GM06990 (cell line): ENCODE measurements at regions not wholly inside any gene's neighbourhood (a gene's known extent, or its start where the extent isn't known, plus 50 kb on each side); places are given as distances from the start of the nearest gene placed in this dataset.
A peak's percentile ranks its signal among the peaks of the same experiment; 100 is the strongest.

Experiments
- DNase-seq: peaks from one replicate; pipeline ENCODE4 v3.0.0-alpha.2; 2011; ENCODE audit not compliant: insufficient read length; ENCODE audit errors: extremely low read depth
- H3K27me3 ChIP-seq: replicated peaks from 2 replicates; pipeline ENCODE4 v1.6.0; 2011; ENCODE audit warnings: low read length; ENCODE audit not compliant: control insufficient read depth, insufficient read depth
- H3K36me3 ChIP-seq: 2 replicates; pipeline ENCODE4 v1.5.1; 2011; ENCODE audit warnings: low read length; ENCODE audit not compliant: control insufficient read depth, insufficient read depth
- H3K4me3 ChIP-seq: replicated peaks from 2 replicates; pipeline ENCODE4 v1.5.1; 2011; ENCODE audit warnings: low read depth, mild to moderate bottlenecking, control low read depth, low read length
- TF ChIP-seq, protein P1 (sequence below): IDR thresholded peaks from 2 replicates; pipeline ENCODE4 v1.5.1; 2011; ENCODE audit warnings: low read length, control low read depth, mild to moderate bottlenecking, inconsistent platforms; ENCODE audit not compliant: insufficient read depth, poor library complexity, severe bottlenecking

DNA sequence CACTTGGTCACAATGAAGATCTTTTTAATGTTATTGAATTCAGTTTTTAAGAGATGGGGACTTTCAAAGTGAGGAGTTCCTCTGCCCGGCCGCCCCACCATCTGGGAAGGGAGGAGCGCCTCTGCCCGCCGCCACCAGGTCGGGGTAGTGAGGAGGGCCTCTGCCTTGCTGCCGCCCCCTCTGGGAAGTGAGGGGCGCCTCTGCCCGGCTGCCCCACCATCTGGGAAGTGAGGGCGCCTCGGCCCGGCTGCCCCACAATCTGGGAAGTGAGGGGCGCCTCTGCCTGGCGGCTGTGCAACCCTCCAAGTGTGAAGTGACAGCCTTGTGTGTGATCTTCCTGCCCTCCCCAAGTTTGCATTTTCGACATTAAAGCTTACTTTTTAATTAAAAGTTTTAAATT lies 899.3 kb downstream of the TRIB2 start:
- DNase-seq, result no peak
- TF ChIP-seq, protein P1, sequence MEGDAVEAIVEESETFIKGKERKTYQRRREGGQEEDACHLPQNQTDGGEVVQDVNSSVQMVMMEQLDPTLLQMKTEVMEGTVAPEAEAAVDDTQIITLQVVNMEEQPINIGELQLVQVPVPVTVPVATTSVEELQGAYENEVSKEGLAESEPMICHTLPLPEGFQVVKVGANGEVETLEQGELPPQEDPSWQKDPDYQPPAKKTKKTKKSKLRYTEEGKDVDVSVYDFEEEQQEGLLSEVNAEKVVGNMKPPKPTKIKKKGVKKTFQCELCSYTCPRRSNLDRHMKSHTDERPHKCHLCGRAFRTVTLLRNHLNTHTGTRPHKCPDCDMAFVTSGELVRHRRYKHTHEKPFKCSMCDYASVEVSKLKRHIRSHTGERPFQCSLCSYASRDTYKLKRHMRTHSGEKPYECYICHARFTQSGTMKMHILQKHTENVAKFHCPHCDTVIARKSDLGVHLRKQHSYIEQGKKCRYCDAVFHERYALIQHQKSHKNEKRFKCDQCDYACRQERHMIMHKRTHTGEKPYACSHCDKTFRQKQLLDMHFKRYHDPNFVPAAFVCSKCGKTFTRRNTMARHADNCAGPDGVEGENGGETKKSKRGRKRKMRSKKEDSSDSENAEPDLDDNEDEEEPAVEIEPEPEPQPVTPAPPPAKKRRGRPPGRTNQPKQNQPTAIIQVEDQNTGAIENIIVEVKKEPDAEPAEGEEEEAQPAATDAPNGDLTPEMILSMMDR, result no peak
- H3K27me3 ChIP-seq, result no peaks in the 10 kb centered on the region

DNA sequence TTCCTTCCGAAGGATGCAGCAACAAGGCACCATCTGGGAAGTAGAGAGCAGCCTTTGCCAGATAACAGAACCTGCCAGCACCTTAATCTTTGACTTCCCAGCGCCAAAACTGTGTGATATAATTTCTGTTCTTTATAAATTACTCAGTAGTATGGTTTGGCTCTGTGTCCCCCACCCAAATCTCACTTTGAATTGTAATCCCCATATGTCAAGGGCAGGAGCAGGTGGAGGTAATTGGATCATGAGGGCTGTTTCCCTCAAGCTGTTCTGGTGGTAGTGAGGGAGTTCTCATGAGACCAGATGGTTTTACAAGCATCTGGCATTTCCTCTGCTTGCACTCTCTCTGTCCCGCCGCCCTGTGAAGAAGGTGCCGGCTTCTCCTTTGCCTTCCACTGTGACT lies 899.9 kb downstream of the TRIB2 start:
- TF ChIP-seq, protein P1, result no peak
- Histone ChIP-seq H3K4me3 (no peak overlapping the region), H3K36me3 (no peaks in the 10 kb centered on the region), H3K27me3 (no peaks in the 10 kb centered on the region)
- no peak for DNase-seq

More for the DNA sequence above, 899.3 kb downstream of the TRIB2 start:
- Histone ChIP-seq H3K4me3 (no peak overlapping the region), H3K36me3 (no peaks in the 10 kb centered on the region)

DNA sequence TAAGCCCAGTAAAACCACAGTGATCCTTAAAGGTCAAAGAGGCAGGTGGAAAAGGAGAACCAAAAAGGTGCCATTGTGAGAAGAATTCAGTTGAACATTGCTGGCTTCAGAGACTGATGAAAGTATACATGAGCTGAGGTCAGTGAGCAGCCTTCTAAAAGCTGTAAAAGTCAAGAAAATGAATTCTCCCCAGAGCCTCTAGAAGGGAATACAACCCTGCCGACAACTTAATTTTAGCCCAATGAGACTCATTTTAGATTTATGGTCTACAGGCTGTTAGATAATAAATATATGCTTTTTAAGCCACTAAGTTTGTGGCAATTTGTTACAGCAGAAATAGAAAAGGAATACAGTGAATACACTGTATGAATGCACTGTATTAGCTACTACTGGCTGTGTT lies 911.4 kb downstream of the TRIB2 start:
- Histone ChIP-seq H3K27me3 (no peaks in the 10 kb centered on the region), H3K36me3 (no peaks in the 10 kb centered on the region), H3K4me3 (no peak overlapping the region)
- DNase-seq, result no peak
- TF ChIP-seq, protein P1, result no peak

DNA sequence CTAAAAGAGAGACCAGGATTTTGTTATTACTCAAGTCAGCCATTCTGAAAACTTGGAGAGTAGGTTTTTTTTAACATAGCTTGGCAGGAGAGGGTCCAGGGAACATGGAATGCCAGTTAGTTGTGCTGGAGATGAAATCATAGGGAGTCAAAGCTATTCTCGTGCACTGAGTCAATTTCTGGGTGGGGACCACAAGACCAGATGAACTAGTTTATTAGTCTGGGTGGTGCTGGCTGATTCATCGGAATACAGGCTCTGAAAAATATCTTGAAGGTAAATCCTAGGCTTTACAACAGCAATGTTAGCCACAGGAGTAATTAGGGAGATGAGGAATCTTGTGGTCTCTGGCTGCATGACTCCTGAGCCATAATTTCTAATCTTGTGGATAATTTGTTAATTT lies 921.4 kb downstream of the TRIB2 start:
- Histone ChIP-seq H3K36me3 (no peaks in the 10 kb centered on the region), H3K27me3 (no peaks in the 10 kb centered on the region), H3K4me3 (no peak overlapping the region)
- TF ChIP-seq, protein P1, result no peak
- DNase-seq, result no peak

DNA sequence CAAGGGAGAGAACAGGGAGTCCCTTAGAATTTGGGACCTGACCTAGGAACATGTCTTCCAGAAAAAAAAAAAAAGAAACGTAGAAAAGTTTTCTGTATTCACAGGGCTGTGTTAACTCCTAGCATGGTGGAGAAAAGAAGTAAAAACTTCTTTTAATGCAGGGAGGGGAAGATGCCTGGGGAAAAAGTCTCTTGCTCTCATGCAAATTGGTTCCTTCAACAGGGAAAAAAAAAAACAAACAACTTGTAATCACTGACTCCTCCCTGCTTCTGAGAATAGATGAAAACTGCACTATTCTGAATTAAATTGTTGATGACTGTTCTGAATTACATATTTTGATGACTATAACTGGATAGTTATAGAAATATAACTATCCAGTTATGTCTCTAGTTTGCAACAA lies 933.2 kb downstream of the TRIB2 start:
- H3K4me3 ChIP-seq, result no peak overlapping the region
- no peaks in the 10 kb centered on the region for H3K36me3 ChIP-seq
- TF ChIP-seq, protein P1, result no peak
- DNase-seq, result no peak
- no peaks in the 10 kb centered on the region for H3K27me3 ChIP-seq

DNA sequence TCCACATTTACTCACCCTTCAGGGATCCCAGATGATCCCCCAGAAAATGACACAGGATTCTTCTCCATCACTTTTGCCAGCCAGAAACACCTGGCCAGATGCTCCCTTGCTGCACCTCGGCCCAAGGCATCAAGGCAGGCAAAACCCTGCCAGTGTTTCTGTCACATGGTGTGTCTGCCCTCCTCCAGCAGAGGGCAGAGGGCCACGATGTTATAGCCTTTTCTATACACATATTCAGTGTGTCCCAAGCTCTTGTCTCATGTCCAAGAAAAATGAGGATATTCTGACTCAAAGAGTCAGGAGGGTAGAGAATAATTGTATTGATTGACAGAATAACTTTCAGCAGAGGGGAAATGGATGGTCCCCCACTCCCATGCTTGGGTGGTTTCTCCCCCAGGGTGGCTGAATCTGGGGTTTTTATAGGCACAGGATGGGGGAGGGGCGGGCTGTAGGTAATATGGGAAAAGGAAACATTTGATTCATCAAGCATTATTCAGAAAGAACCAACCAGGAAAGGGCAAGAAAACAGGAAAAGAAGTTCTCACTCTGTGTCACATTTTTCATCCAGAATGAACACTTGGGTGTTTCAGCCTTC lies 933.9 kb downstream of the TRIB2 start:
- Histone ChIP-seq H3K27me3 (no peaks in the 10 kb centered on the region), H3K36me3 (no peaks in the 10 kb centered on the region), H3K4me3 (no peak overlapping the region)
- TF ChIP-seq, protein P1, result peak; percentile 8
- DNase-seq, result no peak
